Glutamatergic neuron (in vitro differentiated cells): ENCODE measurements at regions not wholly inside any gene's neighbourhood (a gene's known extent, or its start where the extent isn't known, plus 50 kb on each side); places are given as distances from the start of the nearest gene placed in this dataset.

Source experiments
- DNase-seq: peaks from one replicate; pipeline ENCODE4 v3.0.0; 2022
- H3K27ac Mint-ChIP-seq: one replicate; pipeline ENCODE4 v1.8.0; 2020; ENCODE audit warnings: mild to moderate bottlenecking, mixed read lengths, inconsistent platforms; ENCODE audit not compliant: unreplicated experiment
- H3K27me3 Mint-ChIP-seq: one replicate; pipeline ENCODE4 v1.8.0; 2020; ENCODE audit warnings: mild to moderate bottlenecking, moderate library complexity, mixed read lengths, inconsistent platforms; ENCODE audit not compliant: unreplicated experiment
- H3K36me3 Mint-ChIP-seq: one replicate; pipeline ENCODE4 v1.8.0; 2020; ENCODE audit warnings: mild to moderate bottlenecking, mixed read lengths, inconsistent platforms; ENCODE audit not compliant: unreplicated experiment
- H3K4me1 Mint-ChIP-seq: one replicate; pipeline ENCODE4 v1.8.0; 2020; ENCODE audit warnings: mild to moderate bottlenecking, low read depth, mixed read lengths, inconsistent platforms; ENCODE audit not compliant: unreplicated experiment
- H3K4me3 Mint-ChIP-seq: one replicate; pipeline ENCODE4 v1.8.0; 2020; ENCODE audit warnings: mild to moderate bottlenecking, mixed read lengths, inconsistent platforms; ENCODE audit not compliant: unreplicated experiment
- H3K9me3 Mint-ChIP-seq: one replicate; pipeline ENCODE4 v1.8.0; 2020; ENCODE audit warnings: mild to moderate bottlenecking, moderate library complexity, mixed read lengths, inconsistent platforms; ENCODE audit not compliant: unreplicated experiment
- TF ChIP-seq, protein P1 (sequence below): fragments of 200-600 bp; sonication (generic); IDR thresholded peaks from one replicate; pipeline ENCODE4 v1.5.0; 2021; ENCODE audit not compliant: partially characterized antibody, unreplicated experiment

DNA sequence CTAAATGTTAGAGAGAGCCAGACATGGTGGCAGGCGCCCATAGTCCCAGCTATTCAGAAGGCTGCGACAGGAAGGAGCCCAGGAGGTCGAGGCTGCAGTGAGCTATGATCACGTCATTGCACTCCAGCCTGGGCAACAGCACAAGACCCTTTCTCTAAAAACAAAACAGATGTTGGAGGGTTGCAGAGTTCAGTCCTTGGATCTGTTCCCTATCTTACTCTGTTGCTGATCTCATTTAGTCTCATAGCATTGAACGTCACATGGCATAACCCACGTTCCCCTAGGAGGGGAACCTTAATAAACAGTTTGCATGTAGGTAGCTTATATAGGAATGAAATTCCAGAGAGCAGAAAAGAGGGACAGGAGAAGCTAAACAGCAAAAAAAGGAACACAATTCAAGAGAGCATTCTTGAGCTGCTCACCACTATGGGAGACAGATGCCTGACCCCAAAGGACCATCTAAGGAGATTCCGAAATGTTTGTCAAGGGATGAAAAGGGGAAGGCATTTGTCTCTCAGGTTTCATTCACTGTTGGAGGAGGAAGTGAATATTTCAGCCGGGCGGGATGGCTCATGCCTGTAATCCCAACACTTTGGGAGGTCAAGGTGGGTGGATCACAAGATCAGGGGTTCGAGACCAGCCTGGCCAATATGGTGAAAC lies 54.6 kb upstream of the PIM1 start:
- H3K27me3 Mint-ChIP-seq, result no peaks in the 10 kb centered on the region
- H3K4me1 Mint-ChIP-seq, result no peaks in the 10 kb centered on the region
- no peaks in the 10 kb centered on the region for H3K36me3 Mint-ChIP-seq
- no peak for DNase-seq
- TF ChIP-seq, protein P1, sequence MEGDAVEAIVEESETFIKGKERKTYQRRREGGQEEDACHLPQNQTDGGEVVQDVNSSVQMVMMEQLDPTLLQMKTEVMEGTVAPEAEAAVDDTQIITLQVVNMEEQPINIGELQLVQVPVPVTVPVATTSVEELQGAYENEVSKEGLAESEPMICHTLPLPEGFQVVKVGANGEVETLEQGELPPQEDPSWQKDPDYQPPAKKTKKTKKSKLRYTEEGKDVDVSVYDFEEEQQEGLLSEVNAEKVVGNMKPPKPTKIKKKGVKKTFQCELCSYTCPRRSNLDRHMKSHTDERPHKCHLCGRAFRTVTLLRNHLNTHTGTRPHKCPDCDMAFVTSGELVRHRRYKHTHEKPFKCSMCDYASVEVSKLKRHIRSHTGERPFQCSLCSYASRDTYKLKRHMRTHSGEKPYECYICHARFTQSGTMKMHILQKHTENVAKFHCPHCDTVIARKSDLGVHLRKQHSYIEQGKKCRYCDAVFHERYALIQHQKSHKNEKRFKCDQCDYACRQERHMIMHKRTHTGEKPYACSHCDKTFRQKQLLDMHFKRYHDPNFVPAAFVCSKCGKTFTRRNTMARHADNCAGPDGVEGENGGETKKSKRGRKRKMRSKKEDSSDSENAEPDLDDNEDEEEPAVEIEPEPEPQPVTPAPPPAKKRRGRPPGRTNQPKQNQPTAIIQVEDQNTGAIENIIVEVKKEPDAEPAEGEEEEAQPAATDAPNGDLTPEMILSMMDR, result no peak
- H3K27ac Mint-ChIP-seq, result no peak overlapping the region
- H3K9me3 Mint-ChIP-seq, result no peaks in the 10 kb centered on the region
- H3K4me3 Mint-ChIP-seq, result no peak overlapping the region

- DNase-seq, result no peak
- no peaks in the 10 kb centered on the region for H3K27me3 Mint-ChIP-seq
- H3K36me3 Mint-ChIP-seq, result no peaks in the 10 kb centered on the region
- H3K27ac Mint-ChIP-seq, result no peak overlapping the region
- no peaks in the 10 kb centered on the region for H3K9me3 Mint-ChIP-seq
- no peak overlapping the region for H3K4me3 Mint-ChIP-seq
- no peaks in the 10 kb centered on the region for H3K4me1 Mint-ChIP-seq
- TF ChIP-seq, protein P1, result no peak
Measured at GRCh38 chr6:37116326-37116725, 53.6 kb upstream of the PIM1 start.

- H3K9me3 Mint-ChIP-seq, result no peaks in the 10 kb centered on the region
- no peaks in the 10 kb centered on the region for H3K27me3 Mint-ChIP-seq
- H3K4me3 Mint-ChIP-seq, result no peak overlapping the region
- DNase-seq, result no peak
- TF ChIP-seq, protein P1, result no peak
- H3K27ac Mint-ChIP-seq, result no peak overlapping the region
- peaks cover 5% of the 10 kb centered on the region for H3K4me1 Mint-ChIP-seq
- H3K36me3 Mint-ChIP-seq, result no peaks in the 10 kb centered on the region
Measured at GRCh38 chr6:37119387-37119886, 50.5 kb upstream of the PIM1 start.
